AG10803 (cell line): ENCODE measurements at regions not wholly inside any gene's neighbourhood (a gene's known extent, or its start where the extent isn't known, plus 50 kb on each side); places are given as distances from the start of the nearest gene placed in this dataset.

Source experiments
- DNase-seq: peaks from one replicate; pipeline ENCODE4 v3.0.0; 2010; ENCODE audit warnings: low read depth
- H3K4me3 ChIP-seq: 2 replicates; pipeline ENCODE4 v1.5.1; 2011; ENCODE audit warnings: mild to moderate bottlenecking, low read length, control low read depth
- CTCF ChIP-seq: conservative IDR thresholded peaks from 2 replicates; pipeline ENCODE4 v1.5.1; 2011; ENCODE audit warnings: mild to moderate bottlenecking, low read length, control low read depth, inconsistent platforms

GRCh38 chr6:51013376-51013775, 194.7 kb downstream of the TFAP2B start:
- no peak for DNase-seq
- H3K4me3 ChIP-seq: no peak overlapping the region
- TF ChIP-seq CTCF: no peak

GRCh38 chr6:51015394-51015793, 196.7 kb downstream of the TFAP2B start:
- H3K4me3 ChIP-seq: no peak overlapping the region
- DNase-seq: no peak
- no peak for TF ChIP-seq CTCF

- H3K4me3 ChIP-seq: no peak overlapping the region
- no peak for DNase-seq
- TF ChIP-seq CTCF: no peak
These were observed 197.8 kb downstream of the TFAP2B start for GRCh38 chr6:51016489-51016888.

GRCh38 chr6:51019806-51020205, 201.1 kb downstream of the TFAP2B start:
- H3K4me3 ChIP-seq: no peak overlapping the region
- no peak for TF ChIP-seq CTCF
- no peak for DNase-seq

GRCh38 chr6:51021171-51021570, 202.5 kb downstream of the TFAP2B start:
- DNase-seq: peak; percentile 56
- TF ChIP-seq CTCF: no peak
- no peak overlapping the region for H3K4me3 ChIP-seq

GRCh38 chr6:51024126-51024525, 205.5 kb downstream of the TFAP2B start:
- H3K4me3 ChIP-seq: no peak overlapping the region
- DNase-seq: no peak
- no peak for TF ChIP-seq CTCF

GRCh38 chr6:51025082-51025777, 206.6 kb downstream of the TFAP2B start:
- no peak for TF ChIP-seq CTCF
- DNase-seq: peak; percentile 45
- H3K4me3 ChIP-seq: no peak overlapping the region
